GM04503 (cell line): ENCODE measurements at regions not wholly inside any gene's neighbourhood (a gene's known extent, or its start where the extent isn't known, plus 50 kb on each side); places are given as distances from the start of the nearest gene placed in this dataset.

Source experiments
- DNase-seq: peaks from one replicate; pipeline ENCODE4 v3.0.0-alpha.2; 2012; ENCODE audit warnings: low read depth

DNA sequence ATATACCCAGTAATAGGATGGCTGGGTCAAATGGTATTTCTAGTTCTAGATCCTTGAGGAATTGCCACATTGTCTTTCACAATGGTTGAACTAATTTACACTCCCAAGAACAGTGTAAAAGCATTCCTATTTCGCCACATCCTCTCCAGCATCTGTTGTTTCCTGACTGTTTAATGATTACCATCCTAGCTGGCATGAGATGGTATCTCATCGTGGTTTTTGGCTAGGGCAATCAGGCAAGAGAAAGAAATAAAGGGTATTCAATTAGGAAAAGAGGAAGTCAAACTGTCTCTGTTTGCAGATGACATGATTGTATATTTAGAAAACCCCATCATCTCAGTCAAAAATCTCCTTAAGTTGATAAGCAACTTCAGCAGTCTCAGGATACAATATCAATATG lies 364.5 kb upstream of the DPYD start:
- DNase-seq, result peak; percentile 12

DNA sequence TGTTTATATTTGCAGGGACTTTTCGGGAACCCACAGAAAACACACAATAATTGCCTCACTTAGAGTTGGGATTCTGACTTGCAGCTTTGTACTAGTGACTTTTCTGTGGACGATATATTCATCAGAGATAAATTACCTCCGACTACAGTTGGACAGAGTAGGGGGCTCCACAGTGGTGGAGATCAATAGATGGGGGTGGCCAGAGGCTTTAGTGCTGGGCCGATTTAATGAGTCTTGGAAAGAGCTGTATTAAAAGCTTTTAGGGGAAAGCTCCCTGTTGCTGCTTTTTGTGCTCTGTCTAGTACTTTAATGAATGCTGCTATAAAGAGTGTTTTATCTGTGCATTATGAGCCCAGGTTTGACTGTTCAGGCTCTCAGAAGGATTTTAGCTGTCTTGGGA lies 359.2 kb upstream of the DPYD start:
- no peak for DNase-seq

DNA sequence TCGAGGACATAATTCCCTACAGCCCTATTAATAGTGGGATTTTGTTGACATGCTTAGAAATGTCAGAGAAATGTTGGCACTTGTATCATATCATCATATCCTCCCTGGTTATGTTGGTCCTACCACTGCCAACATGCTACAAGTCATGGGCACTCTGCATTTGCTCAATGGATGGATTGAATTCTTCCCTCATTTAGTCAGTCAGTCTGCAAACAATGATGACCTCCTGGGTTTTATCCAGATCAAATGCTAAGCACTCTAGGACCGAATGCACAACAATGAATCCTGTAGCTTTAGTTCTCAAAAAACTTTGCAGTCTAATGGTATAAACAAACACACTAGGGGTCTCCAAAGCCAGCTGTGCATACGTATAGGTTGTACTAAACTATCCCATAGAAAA lies 357.2 kb upstream of the DPYD start:
- no peak for DNase-seq

DNA sequence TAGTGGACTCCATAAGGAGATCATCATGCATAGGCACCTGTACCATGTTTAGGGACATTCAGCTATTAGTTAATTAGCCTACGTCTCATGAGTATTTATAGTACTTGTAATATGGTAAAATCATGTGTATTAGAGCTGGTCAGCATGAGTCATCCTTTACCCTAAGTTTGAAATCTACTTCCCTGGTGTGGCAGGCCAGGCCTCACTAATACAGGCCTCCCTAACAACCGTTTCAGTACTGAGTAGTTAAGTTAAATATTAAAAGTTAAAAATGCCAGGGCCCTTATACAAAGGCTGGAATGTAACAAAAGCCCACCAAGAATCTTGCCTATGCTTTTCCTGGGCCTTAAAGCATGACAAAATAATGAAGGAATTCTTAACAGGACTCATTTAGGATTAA lies 356.3 kb upstream of the DPYD start:
- DNase-seq, result no peak

DNA sequence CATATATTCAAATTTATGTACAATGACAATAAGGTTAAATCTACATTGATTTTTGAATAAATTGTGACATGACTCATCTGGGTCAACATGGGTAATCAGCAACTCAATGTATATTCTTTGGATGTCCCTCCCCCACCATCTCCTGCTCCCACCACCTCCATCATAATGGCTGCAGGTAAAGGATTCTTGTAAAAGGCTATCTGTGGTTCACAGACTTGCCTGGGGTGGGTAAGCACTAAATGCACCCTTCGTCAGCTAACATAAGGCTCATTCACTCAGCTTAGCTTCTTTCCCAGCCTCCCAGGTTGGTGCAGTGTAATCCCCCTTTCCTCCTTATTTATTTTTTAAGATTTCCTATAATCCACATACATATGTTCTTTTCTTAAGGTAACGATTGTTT lies 355.7 kb upstream of the DPYD start:
- no peak for DNase-seq

DNA sequence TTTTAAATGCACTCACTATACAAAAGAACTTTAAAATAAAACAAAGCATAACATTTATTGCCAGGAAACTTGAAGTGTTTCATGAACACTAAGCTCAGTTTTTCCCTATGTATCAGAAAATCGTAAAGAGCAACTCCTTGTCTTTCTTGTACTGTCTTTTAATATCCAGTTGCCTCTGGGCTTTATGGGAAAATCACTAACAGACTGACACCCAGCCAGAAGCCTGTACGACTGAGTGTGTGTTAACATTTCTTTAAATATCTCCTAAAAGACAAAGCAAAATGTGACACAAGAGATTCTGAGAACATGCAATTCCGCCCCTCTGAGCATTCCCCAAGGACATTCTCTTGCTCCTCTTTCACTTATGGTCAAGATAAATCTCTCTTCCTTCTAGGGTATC lies 347.5 kb upstream of the DPYD start:
- DNase-seq, result no peak

DNA sequence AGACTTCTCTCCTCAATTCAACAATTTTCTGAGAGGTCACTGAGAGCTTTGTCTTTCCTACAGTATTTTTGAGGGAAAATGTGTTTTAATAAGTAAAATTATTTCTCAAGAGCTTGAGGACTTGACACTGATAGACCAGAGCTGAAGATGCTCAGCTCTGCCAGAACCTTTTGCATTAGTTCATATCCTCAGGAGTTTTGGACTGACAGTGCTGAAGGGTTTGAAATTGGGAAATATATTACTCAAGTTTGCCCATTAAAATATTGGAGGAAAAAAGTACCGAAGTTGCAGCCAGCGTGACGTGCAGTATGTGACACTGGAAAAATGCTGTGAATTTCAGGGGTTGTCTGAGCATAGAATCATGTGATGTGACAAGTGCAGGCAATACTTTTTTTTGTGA lies 346.6 kb upstream of the DPYD start:
- DNase-seq, result no peak

DNA sequence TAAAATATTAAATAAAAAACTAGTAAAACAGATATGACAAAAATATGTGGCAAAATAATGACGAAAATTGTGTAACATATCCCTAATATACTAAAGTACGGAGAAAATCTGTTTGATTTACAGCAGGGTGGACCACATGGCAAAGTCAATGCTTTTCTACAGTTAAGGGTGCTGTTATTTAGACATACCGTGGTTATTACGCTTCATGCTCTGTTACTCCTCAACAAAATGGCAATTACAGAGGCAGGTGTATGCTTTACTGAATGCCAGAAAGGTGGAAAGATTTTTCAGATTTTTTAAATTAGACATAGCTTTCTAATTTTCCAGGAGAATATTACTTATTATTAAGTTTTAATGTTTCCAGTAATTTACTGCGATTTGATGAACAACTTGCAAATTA lies 343.9 kb upstream of the DPYD start:
- DNase-seq, result no peak

DNA sequence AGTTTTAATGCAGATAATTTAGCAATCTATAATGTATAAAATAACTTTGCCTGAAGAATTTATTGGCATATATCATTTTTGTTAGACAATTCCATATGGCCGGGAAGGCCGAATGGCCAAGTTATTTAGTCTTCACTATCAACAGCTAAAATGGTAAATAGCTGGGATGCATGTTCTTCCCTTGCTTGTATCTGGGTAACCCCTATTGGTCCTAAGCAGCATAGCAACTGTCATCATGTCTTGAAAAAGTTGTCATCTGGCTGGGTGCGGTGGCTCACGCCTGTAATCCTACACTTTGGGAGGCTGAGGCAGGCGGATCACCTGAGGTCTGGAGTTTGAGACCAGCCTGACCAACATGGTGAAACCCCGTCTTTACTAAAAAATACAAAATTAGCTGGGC lies 340.0 kb upstream of the DPYD start:
- no peak for DNase-seq

DNA sequence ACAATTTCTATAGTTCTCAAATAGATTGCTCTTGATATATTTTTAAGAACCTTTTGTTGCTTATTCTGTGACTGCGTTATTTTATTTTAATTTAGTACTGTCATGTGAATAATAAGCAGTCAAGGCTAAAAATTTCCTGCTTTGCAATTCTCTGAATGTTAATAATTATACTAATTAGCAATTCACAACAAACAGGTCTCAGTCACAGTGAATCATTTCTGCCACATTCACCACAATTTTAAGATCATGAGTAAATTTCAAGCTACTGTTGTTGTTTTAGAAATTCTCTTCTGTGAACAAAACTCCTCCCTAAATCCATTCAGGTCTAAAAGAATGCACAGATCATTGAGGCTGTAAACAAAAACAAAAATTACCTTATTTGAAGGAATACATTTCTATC lies 339.6 kb upstream of the DPYD start:
- no peak for DNase-seq

DNA sequence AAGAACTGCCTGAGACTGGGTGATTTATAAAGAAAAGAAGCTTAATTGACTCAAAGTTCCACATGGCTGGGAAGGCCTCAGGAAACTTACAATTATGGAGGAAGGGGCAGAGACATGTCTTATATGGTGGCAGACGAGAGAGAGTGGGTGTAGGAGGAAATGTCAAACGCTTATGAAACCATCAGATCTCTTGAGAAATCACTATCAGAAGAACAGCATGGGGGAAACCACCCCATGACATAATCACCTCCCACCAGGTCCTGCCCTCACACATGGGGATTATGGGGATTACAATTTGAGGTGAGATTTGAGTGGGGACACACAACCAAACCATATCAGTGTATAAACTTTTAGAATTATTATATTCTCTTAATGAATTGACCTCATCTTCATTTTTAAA lies 335.9 kb upstream of the DPYD start:
- no peak for DNase-seq

DNA sequence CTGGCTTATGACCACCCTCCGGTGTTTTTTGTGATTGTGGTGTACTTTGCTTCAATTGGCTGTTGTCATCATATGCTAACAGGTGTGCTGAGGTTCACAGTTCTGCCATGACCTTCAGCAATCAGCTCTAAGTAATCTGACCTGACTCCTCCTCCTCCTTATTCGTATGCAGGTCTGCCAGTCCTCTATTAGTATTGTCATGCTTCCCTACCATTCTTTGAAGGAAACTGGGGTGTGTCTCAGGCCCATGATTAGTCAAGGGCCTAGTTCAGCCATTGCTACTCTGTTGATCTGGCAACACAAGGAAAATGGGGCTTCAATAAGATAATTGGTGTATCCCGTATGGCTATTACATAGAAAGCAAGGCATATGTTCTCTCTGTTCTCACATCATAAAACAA lies 332.3 kb upstream of the DPYD start:
- no peak for DNase-seq

DNA sequence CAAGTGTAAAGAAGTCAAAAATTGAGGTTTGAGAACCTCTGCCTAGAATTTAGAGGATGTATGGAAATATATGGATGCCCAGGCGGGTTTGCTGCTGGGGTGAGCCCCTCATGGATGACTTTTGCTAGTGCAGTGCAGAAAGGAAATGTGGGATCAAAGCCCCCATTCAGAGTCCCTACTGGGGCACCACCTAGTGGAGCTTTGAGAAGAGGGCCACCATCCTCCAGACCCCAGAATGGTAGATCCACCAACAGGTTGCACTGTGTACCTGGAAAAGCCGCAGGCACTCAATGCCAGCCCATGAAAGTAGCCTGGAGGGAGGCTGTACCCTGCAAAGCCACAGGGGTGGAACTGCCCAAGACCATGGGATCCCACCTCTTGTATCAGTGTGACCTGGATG lies 330.7 kb upstream of the DPYD start:
- DNase-seq, result no peak

DNA sequence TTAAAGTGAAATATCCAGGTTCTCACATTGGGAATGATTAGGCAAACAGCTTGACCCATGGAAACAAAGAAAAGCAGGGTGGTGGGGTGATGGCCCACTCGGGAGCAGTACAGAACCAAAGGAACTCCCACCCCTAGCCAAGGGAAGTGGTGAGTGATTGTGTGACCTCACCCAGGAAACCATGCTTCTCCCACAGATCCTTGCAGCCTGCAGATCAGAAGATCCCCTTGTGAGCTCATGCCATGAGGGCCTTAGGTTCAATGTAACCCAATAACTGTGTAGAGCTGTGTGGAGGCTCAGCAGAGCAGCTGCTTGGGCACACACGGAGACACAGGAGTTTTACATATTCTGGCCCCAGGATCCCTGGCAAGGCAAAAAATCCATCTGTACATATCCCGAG lies 311.8 kb upstream of the DPYD start:
- no peak for DNase-seq

DNA sequence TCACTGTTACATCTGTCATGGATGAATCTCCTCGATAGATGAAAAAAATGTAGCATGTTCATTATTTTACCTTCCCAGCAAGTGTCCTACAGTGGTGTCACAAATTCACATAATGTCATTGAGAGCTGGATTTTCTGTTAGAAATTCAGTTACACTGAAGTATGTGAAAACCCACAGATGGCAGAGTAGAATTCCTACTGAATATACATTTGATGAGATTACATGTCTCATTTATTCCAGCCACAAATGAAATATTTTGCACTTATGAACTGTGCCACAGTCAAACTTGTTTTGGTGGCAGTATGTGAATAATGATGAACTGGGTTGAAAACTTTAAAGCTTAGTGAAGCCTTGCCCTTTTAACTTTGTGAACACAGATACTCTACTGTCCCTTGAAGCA lies 301.9 kb upstream of the DPYD start:
- DNase-seq, result no peak

DNA sequence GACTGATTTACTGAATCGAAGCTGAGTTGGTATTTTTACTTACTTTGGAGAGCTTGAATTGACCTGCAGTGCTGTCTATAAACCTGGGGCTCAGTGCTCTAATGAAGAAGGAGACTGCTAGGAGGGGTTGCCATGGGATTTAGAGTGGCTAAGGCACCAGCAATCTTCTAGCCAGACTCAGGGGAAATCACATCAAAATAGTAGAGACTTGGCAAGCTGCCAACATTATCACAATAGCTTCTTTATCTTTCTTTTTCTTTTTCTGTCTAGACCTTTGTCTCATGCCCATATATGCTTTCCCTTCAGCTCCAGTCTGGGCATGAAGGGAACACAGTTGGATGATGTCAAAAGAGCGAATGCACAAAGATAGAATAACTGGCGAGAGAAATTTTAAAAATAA lies 301.1 kb upstream of the DPYD start:
- DNase-seq, result no peak

DNA sequence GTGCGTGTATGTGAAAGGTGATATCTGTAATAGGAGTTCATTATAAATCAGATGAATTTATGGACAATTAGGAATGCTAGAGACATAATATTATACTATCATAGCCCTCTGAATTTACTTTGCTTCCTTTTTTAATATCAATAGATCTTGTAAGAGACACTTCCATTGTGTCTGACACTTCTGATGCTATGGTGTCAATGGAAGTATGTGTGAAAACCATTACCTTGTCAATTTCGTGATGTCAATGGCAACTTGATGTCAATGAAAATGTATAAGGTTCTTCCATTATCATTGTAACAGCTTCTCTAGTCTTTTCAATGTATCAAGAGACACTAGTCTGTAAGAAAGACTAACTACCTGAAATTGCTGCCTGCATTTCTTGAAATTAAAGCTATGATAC lies 296.8 kb upstream of the DPYD start:
- no peak for DNase-seq

DNA sequence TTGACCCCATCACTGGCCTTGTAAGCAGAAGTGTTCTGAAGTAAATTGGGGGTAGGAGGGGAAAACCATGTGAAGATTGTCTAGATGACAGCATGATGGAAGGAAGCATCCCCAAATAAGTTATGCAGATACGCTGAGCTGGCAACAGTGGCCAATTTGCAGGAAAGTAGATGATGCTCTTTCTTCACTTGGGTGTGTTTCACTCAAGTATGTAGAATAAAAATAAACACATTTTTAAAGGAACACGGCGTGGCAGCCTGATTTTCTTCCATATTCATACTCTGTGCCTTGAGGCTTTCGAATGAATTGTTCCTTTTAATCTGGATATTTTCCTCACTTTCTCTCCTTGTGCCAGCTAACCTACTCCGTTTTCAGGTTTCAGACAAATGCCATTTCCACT lies 295.5 kb upstream of the DPYD start:
- no peak for DNase-seq

DNA sequence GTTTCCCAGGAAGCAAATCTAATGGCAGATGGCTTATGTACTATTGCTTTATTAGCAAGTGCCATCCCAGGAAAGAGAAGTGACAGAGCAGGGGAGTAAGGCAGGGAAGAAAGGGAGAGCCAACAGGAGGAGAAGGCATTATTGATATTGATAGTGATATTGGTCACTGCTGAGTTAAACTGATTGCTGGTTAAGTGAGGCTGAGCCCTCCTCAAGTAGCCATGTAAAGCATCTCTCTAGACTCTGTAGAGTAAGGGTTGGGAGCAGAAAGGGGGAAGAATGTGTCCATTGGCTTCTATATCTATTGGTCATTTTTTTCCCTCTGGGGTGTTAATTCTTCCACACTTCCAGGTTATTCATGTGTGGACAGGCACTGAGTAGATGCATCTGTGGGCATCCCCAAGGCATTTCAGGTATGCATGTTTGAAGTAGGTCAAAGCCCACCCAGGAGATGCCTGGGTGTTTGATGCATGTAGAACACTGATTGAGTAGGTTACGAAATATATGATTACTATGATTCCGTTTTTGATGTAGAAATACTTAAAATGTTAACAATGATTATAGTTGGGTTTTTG lies 290.5 kb upstream of the DPYD start:
- no peak for DNase-seq

DNA sequence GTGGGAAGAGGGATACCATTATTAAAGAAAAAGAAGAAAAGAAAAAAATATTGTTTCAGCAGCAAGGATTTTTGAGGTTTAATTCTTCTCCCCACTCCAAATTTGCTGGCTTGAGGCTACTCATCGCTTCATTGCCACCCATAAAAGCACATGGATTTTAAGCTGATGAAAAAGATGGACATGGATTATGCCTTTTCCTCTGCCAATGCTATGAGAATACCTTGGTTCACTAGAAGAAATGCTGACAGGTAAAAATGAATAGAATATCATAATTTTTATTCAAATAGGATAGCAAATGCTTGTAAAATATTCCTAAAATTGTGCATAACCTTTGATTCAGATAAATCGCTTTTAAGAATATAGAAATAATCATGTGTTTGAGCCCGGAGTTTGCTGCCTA lies 289.7 kb upstream of the DPYD start:
- no peak for DNase-seq

DNA sequence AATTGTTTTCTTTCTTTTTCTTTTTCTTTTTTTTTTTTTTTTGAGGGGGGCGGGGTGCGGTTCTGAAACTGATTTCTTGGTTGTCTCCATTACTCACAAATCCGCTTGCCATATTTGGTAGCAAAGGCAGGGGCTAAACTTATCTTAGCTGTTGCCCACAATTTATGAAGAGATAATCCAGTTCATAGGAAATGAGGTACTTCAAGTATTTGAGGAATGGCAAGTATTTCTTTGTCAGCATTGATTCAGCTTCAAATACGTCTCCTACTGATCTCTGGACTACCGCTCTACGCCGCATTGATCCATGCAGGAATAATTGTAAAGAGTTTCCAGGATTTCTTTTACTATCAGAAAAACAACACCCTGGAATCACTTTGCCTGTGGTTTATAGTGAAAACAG lies 289.2 kb upstream of the DPYD start:
- DNase-seq, result peak; percentile 71

DNA sequence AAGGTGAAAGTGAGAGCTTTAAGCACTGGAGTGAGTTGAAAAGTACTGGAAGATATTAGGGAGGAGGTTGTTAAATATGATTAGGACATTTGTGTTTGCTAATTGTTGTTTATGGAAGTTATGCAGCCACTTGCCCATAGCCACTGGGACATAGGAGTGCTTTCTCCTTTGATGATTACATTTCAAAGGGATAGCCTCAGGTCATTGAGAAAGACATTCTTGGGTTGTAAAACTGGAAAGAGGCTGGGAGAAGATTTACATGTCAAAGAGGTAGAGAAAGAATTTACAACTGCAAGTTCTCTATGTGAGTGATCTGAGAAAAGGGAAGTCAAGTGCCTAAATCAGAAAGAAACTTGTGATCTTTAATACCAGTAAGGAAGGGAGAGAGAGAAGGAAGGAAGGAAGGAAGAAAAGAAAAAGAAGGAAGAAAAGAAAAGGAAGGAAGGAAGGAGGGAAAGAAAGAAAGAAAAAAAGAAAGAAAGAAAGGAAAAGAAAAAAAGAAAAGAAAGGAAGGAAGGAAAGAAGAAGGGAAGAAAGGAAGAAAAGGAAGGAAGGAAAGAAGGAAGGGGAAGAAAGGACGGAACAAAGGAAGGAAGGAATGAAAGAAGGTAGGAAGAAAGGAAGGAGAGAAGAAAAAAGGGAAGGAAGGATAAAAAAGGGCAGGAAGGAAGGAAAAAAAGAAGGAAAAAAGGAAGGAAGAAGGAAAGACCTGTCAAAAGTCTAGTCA lies 284.6 kb upstream of the DPYD start:
- no peak for DNase-seq

DNA sequence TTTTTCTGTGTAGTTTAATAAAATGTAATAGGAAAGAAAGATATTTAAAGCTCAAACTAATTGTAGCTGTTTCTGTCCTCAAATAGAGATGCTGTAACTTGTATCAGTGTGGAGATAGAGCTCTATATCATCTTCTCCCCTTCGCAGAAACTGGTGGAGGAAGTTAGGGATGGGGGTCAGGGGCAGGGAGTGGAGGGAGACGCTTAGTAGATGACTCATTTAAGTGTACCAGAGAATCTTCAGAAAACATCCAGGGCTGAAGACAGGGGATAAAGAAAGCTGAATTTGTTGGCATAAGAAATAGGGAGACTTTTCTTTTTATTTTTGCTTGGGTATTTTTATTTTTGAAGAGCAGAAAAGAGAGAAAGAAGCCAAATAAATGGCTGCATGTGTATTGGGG lies 282.6 kb upstream of the DPYD start:
- no peak for DNase-seq

DNA sequence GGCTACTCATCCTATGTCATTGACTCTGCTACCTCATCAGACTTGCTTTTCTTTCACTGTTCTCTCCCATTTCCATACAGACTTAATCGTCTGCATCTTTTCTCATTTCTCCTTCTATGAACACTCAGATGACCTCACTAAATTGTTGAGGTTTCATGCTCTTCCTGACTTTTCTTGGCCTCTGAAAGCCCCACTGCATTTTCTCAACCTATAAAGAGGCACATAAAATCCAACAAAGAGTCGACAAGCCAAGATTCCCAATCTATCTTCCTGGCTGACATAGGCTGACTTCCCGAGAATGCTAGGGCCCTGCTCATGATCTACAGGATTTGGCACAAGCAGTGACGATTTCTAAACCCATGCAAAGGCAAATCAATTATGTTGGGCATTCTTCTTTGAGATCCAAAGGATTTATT lies 280.8 kb upstream of the DPYD start:
- DNase-seq, result peak; percentile 75
